SK-N-SH (cell line): ENCODE measurements at regions not wholly inside any gene's neighbourhood (a gene's known extent, or its start where the extent isn't known, plus 50 kb on each side); places are given as distances from the start of the nearest gene placed in this dataset.

ENCODE experiments used
- CTCF ChIA-PET: fragments of 300-600, 350-600 bp; formaldehyde crosslinking; extraction: SDS; loops from one replicate; lab custom pipeline; 2021; lab: Yijun Ruan, JAX
- POLR2A ChIA-PET: fragments of 350-600 bp; sonication (Branson Sonifier 250); formaldehyde crosslinking; extraction: SDS; loops from one replicate; lab custom pipeline; 2020; ENCODE audit warnings: antibody characterized with exemption, inconsistent platforms; lab: Yijun Ruan, JAX
- DNase-seq: peaks from one replicate; pipeline ENCODE4 v3.0.0; 2012
- H2AFZ ChIP-seq: fragments of 200-600 bp; sonication (generic); 2 replicates; pipeline ENCODE4 v1.8.1; 2016; ENCODE audit warnings: antibody characterized with exemption, mild to moderate bottlenecking, low read depth
- H3F3A ChIP-seq: fragments of 200-600 bp; sonication (generic); replicated peaks from 2 replicates; pipeline ENCODE3; 2016; ENCODE audit warnings: antibody characterized with exemption, mild to moderate bottlenecking; ENCODE audit not compliant: insufficient read depth
- H3K27ac ChIP-seq, 2 experiments: fragments of 200-500 bp in 1 of 2; fragments of 200-600 bp in 1 of 2; sonication (Bioruptor generic) in 1 of 2; sonication (generic), shearing (Covaris generic) in 1 of 2; 2 replicates each; pipeline versions ENCODE4 v1.5.1 to v1.6.1; 2014 to 2016; ENCODE audit warnings: low read depth in 2 of 2, inconsistent platforms in 1 of 2, low read length in 1 of 2, mild to moderate bottlenecking in 1 of 2, mixed read lengths in 1 of 2
- H3K27me3 ChIP-seq: fragments of 200-600 bp; sonication (generic), shearing (Covaris generic); 2 replicates; pipeline ENCODE4 v1.6.1; 2016; ENCODE audit warnings: mixed run types; ENCODE audit not compliant: insufficient read depth
- H3K36me3 ChIP-seq, 2 experiments: fragments of 200-500 bp in 1 of 2; fragments of 200-600 bp in 1 of 2; sonication (Bioruptor generic) in 1 of 2; sonication (generic) in 1 of 2; replicated peaks in 1 of 2; 2 replicates each; pipeline versions ENCODE3 to v1.5.1; 2014 to 2016; ENCODE audit warnings: low read length in 1 of 2, mild to moderate bottlenecking in 1 of 2; ENCODE audit not compliant: insufficient read depth in 2 of 2, control insufficient read depth in 1 of 2
- H3K4me1 ChIP-seq, 2 experiments: fragments of 200-500 bp in 1 of 2; fragments of 200-600 bp in 1 of 2; sonication (Bioruptor generic) in 1 of 2; sonication (generic), shearing (Covaris generic) in 1 of 2; 2 replicates each; pipeline versions ENCODE4 v1.5.1 to v1.6.1; 2014 to 2016; ENCODE audit warnings: low read depth in 1 of 2, low read length in 1 of 2, mixed run types in 1 of 2; ENCODE audit not compliant: insufficient read depth in 2 of 2, control insufficient read depth in 1 of 2
- H3K4me2 ChIP-seq: fragments of 200-600 bp; sonication (generic), shearing (Covaris generic); 2 replicates; pipeline ENCODE4 v1.6.1; 2017; ENCODE audit warnings: mixed run types
- H3K4me3 ChIP-seq, 2 experiments: fragments of 200-500 bp in 1 of 2; fragments of 200-600 bp in 1 of 2; sonication (Bioruptor generic) in 1 of 2; sonication (generic), shearing (Covaris generic) in 1 of 2; 2 replicates each; pipeline versions ENCODE4 v1.5.1 to v1.8.1; 2014 to 2016; ENCODE audit warnings: low read depth in 2 of 2, inconsistent platforms in 1 of 2, low read length in 1 of 2, mild to moderate bottlenecking in 1 of 2, mixed read lengths in 1 of 2, moderate library complexity in 1 of 2
- H3K79me2 ChIP-seq: fragments of 200-600 bp; sonication (generic); 2 replicates; pipeline ENCODE4 v1.8.1; 2017; ENCODE audit warnings: mild to moderate bottlenecking; ENCODE audit not compliant: insufficient read depth
- H3K9ac ChIP-seq: fragments of 200-600 bp; sonication (generic); 2 replicates; pipeline ENCODE4 v1.6.1; 2017; ENCODE audit warnings: mixed run types
- H3K9me2 ChIP-seq: fragments of 200-600 bp; sonication (generic); 2 replicates; pipeline ENCODE4 v1.6.1; 2017; ENCODE audit warnings: mixed run types
- H3K9me3 ChIP-seq: fragments of 200-600 bp; sonication (generic); 2 replicates; pipeline ENCODE4 v1.6.1; 2017; ENCODE audit warnings: mixed run types, mild to moderate bottlenecking, moderate library complexity
- H4K20me1 ChIP-seq: fragments of 200-600 bp; sonication (generic); 2 replicates; pipeline ENCODE4 v1.6.1; 2017; ENCODE audit warnings: mild to moderate bottlenecking, mixed run types; ENCODE audit not compliant: insufficient read depth
- CHD2 ChIP-seq: fragments of 150-350 bp; IDR thresholded peaks from 2 replicates; pipeline ENCODE4 v1.6.1; 2018; ENCODE audit warnings: low read length; ENCODE audit not compliant: partially characterized antibody
- FOSL2 ChIP-seq: IDR thresholded peaks from 2 replicates; pipeline ENCODE4 v1.4.0; 2012; ENCODE audit warnings: low read depth, mild to moderate bottlenecking, moderate library complexity, borderline replicate concordance
- FOXM1 ChIP-seq: IDR thresholded peaks from 2 replicates; pipeline ENCODE4 v1.4.0; 2012; ENCODE audit warnings: low read depth, mild to moderate bottlenecking
- GABPA ChIP-seq: IDR thresholded peaks from 2 replicates; pipeline ENCODE4 v1.4.0; 2012; ENCODE audit warnings: low read depth, mild to moderate bottlenecking
- MEF2A ChIP-seq: IDR thresholded peaks from 2 replicates; pipeline ENCODE4 v1.4.0; 2012; ENCODE audit warnings: low read depth, borderline replicate concordance
- MXI1 ChIP-seq: IDR thresholded peaks from 2 replicates; pipeline ENCODE4 v1.6.1; 2012; ENCODE audit warnings: mild to moderate bottlenecking, low read depth, low read length, improper control_type of control experiment
- NFIC ChIP-seq: IDR thresholded peaks from 2 replicates; pipeline ENCODE4 v1.4.0; 2012; ENCODE audit warnings: borderline replicate concordance
- NRF1 ChIP-seq: IDR thresholded peaks from 2 replicates; pipeline ENCODE4 v1.6.1; 2012; ENCODE audit warnings: low read depth, mild to moderate bottlenecking, low read length
- POLR2AphosphoS5 ChIP-seq: IDR thresholded peaks from 2 replicates; pipeline ENCODE4 v1.6.1; 2012; ENCODE audit warnings: low read depth, low read length
- RCOR1 ChIP-seq: fragments of 150-350 bp; IDR thresholded peaks from 2 replicates; pipeline ENCODE4 v1.6.1; 2017; ENCODE audit warnings: antibody characterized with exemption, low read length
- RFX5 ChIP-seq: IDR thresholded peaks from 2 replicates; pipeline ENCODE4 v1.6.1; 2012; ENCODE audit warnings: mild to moderate bottlenecking, improper control_type of control experiment, low read length
- RXRA ChIP-seq: IDR thresholded peaks from 2 replicates; pipeline ENCODE4 v1.4.0; 2012; ENCODE audit warnings: low read depth, mild to moderate bottlenecking, borderline replicate concordance
- SIN3A ChIP-seq: IDR thresholded peaks from 2 replicates; pipeline ENCODE4 v1.6.1; 2012; ENCODE audit warnings: low read depth, mild to moderate bottlenecking, low read length, moderate library complexity, borderline replicate concordance
- SMC3 ChIP-seq: IDR thresholded peaks from 2 replicates; pipeline ENCODE4 v1.6.1; 2012; ENCODE audit warnings: low read depth, low read length, improper control_type of control experiment
- TEAD4 ChIP-seq: IDR thresholded peaks from 2 replicates; pipeline ENCODE4 v1.4.0; 2012; ENCODE audit warnings: mild to moderate bottlenecking, borderline replicate concordance; ENCODE audit not compliant: insufficient read depth
- WGBS: methylation state at CpG from one replicate; pipeline ENCODE4 v1.1.6; 2017; ENCODE audit warnings: low lambda C conversion rate; 5-methylcytosine and 5-hydroxymethylcytosine counted together
- TF ChIP-seq, protein P1 (sequence below): IDR thresholded peaks from 2 replicates; pipeline ENCODE4 v1.4.0; 2012; ENCODE audit warnings: low read depth, borderline replicate concordance
- TF ChIP-seq, protein P2 (sequence below): IDR thresholded peaks from 2 replicates; pipeline ENCODE4; 2012
- TF ChIP-seq, protein P3 (sequence below): fragments of 200-600 bp; sonication (generic); IDR thresholded peaks from 2 replicates; pipeline ENCODE4 v1.6.1; 2017; ENCODE audit warnings: antibody characterized with exemption, mild to moderate bottlenecking, moderate library complexity
- TF ChIP-seq, protein P4 (sequence below): IDR thresholded peaks from 2 replicates; pipeline ENCODE4 v1.4.0; 2012; ENCODE audit warnings: low read depth
- TF ChIP-seq, protein P5 (sequence below): IDR thresholded peaks from 2 replicates; pipeline ENCODE4 v1.4.0; 2012; ENCODE audit warnings: low read depth, borderline replicate concordance

DNA sequence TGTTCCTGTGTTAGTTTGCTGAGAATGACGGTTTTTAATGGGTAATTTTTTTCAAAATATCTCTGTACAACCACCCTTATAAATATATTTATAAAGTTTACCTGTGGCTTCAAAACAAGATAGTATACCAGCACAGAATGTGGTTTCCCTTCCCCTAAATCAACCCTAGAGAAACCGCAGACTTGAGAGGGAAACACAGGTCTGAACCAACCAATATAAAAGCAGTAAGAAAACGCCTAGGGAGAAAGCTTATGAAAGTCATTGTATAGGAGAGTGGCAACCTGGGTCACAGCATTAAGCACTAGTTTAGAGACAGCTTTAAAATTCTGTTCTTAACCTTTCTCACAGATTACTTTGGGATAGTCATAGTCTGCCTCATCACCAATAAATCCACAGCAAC lies 180.6 kb upstream of the LHX8 start:
- TF ChIP-seq SMC3 (no peak), NRF1 (no peak), RXRA (no peak), FOXM1 (no peak), MEF2A (no peak), SIN3A (no peak), CHD2 (no peak), NFIC (no peak), RFX5 (no peak), RCOR1 (no peak), POLR2AphosphoS5 (no peak), TEAD4 (no peak), MXI1 (no peak), GABPA (no peak), FOSL2 (no peak)
- TF ChIP-seq, protein P1, sequence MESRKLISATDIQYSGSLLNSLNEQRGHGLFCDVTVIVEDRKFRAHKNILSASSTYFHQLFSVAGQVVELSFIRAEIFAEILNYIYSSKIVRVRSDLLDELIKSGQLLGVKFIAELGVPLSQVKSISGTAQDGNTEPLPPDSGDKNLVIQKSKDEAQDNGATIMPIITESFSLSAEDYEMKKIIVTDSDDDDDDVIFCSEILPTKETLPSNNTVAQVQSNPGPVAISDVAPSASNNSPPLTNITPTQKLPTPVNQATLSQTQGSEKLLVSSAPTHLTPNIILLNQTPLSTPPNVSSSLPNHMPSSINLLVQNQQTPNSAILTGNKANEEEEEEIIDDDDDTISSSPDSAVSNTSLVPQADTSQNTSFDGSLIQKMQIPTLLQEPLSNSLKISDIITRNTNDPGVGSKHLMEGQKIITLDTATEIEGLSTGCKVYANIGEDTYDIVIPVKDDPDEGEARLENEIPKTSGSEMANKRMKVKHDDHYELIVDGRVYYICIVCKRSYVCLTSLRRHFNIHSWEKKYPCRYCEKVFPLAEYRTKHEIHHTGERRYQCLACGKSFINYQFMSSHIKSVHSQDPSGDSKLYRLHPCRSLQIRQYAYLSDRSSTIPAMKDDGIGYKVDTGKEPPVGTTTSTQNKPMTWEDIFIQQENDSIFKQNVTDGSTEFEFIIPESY, result no peak
- TF ChIP-seq, protein P2, sequence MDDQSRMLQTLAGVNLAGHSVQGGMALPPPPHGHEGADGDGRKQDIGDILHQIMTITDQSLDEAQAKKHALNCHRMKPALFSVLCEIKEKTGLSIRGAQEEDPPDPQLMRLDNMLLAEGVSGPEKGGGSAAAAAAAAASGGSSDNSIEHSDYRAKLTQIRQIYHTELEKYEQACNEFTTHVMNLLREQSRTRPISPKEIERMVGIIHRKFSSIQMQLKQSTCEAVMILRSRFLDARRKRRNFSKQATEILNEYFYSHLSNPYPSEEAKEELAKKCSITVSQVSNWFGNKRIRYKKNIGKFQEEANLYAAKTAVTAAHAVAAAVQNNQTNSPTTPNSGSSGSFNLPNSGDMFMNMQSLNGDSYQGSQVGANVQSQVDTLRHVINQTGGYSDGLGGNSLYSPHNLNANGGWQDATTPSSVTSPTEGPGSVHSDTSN, result no peak
- TF ChIP-seq, protein P3, sequence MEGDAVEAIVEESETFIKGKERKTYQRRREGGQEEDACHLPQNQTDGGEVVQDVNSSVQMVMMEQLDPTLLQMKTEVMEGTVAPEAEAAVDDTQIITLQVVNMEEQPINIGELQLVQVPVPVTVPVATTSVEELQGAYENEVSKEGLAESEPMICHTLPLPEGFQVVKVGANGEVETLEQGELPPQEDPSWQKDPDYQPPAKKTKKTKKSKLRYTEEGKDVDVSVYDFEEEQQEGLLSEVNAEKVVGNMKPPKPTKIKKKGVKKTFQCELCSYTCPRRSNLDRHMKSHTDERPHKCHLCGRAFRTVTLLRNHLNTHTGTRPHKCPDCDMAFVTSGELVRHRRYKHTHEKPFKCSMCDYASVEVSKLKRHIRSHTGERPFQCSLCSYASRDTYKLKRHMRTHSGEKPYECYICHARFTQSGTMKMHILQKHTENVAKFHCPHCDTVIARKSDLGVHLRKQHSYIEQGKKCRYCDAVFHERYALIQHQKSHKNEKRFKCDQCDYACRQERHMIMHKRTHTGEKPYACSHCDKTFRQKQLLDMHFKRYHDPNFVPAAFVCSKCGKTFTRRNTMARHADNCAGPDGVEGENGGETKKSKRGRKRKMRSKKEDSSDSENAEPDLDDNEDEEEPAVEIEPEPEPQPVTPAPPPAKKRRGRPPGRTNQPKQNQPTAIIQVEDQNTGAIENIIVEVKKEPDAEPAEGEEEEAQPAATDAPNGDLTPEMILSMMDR, result no peak
- TF ChIP-seq, protein P4, sequence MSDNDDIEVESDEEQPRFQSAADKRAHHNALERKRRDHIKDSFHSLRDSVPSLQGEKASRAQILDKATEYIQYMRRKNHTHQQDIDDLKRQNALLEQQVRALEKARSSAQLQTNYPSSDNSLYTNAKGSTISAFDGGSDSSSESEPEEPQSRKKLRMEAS, result no peak
- TF ChIP-seq, protein P5, sequence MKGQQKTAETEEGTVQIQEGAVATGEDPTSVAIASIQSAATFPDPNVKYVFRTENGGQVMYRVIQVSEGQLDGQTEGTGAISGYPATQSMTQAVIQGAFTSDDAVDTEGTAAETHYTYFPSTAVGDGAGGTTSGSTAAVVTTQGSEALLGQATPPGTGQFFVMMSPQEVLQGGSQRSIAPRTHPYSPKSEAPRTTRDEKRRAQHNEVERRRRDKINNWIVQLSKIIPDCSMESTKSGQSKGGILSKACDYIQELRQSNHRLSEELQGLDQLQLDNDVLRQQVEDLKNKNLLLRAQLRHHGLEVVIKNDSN, result no peak

More for the DNA sequence above, 180.6 kb upstream of the LHX8 start:
- Histone ChIP-seq H2AFZ (no peak overlapping the region), H4K20me1 (no peaks in the 10 kb centered on the region), H3F3A (no peaks in the 10 kb centered on the region), H3K4me2 (no peak overlapping the region), H3K79me2 (no peaks in the 10 kb centered on the region), H3K9me3 (no peaks in the 10 kb centered on the region), H3K27ac (no peak overlapping the region), H3K4me3 (no peak overlapping the region), H3K36me3 (no peaks in the 10 kb centered on the region), H3K4me1 (no peaks in the 10 kb centered on the region), H3K9me2 (no peaks in the 10 kb centered on the region), H3K27me3 (no peaks in the 10 kb centered on the region), H3K9ac (no peak overlapping the region)
- CTCF ChIA-PET, result no interaction called here
- POLR2A ChIA-PET, result no interaction called here
- WGBS, result 19% methylated on average over 3 of the region's 3 CpGs
- no peak for DNase-seq
